OCI-LY1 (cell line): ENCODE measurements at regions not wholly inside any gene's neighbourhood (a gene's known extent, or its start where the extent isn't known, plus 50 kb on each side); places are given as distances from the start of the nearest gene placed in this dataset.

Experiments used
- CTCF ChIP-seq: fragments of 200-600 bp; sonication (generic), shearing (Covaris generic); IDR thresholded peaks from 2 replicates; pipeline ENCODE4 v1.5.1; 2017; ENCODE audit warnings: mild to moderate bottlenecking, antibody characterized with exemption, low read length, moderate library complexity, mixed read lengths
- EZH2 ChIP-seq: fragments of 200-600 bp; sonication (generic), shearing (Covaris generic); IDR thresholded peaks from 2 replicates; pipeline ENCODE4 v1.8.0; 2017; ENCODE audit warnings: borderline replicate concordance, mixed run types, mild to moderate bottlenecking, antibody characterized with exemption, low read length, moderate library complexity, mixed read lengths

GRCh38 chr3:30527720-30528119 lies 78.7 kb upstream of the TGFBR2 start:
- TF ChIP-seq CTCF, result no peak
- TF ChIP-seq EZH2, result no peak
